ENCODE measurements at regions not wholly inside any gene's neighbourhood (a gene's known extent, or its start where the extent isn't known, plus 50 kb on each side); places are given as distances from the start of the nearest gene placed in this dataset.

DNA sequence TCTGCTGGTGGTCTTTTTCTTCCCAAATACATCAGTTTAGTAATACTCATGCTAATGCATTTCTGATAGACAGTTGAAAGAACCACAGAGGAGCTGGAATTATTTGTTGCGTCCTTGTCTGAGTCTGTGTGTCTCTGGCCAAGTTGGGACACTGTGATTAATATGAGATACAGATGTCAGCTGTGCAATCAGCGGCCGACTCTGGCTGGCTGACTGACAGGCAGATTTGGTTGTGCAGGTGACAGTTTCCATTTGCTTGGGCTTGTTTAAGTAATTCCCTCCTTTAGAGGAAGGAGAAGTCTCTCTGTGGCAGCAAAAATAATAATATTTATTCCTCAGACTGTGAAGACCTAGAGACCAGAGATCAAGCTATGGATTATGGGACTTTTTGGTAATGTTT is 176.2 kb upstream of the CHRM2 start:
- TF ChIP-seq CTCF (IDR thresholded peaks at IDR 0.05) (no peak), EP300 (IDR thresholded peaks at IDR 0.05; ENCODE audit: low read depth) (no peak), POLR2AphosphoS5 (IDR thresholded peaks at IDR 0.05) (no peak)

All from transverse colon (tissue), 4 donors.